GM19238 (cell line): ENCODE measurements at regions not wholly inside any gene's neighbourhood (a gene's known extent, or its start where the extent isn't known, plus 50 kb on each side); places are given as distances from the start of the nearest gene placed in this dataset.
"Not testable (repeated sequence)": the region's sequence is repeated elsewhere in the genome, so short reads cannot be mapped to it uniquely, and the experiment has no call there.

Experiments used
- DNase-seq: peaks from one replicate; pipeline ENCODE4 v3.0.0; 2011; ENCODE audit warnings: low spot score; ENCODE audit not compliant: insufficient read length

GRCh38 chr6:92644104-92644791 is 775.1 kb downstream of the EPHA7 start:
- DNase-seq: not testable (repeated sequence)

- no peak for DNase-seq
Measured at GRCh38 chr6:92635553-92636153, 783.7 kb downstream of the EPHA7 start.

- DNase-seq: no peak
Measured at GRCh38 chr6:92634561-92634960, 784.8 kb downstream of the EPHA7 start.

- no peak for DNase-seq
Measured at GRCh38 chr6:92623431-92623830, 795.9 kb downstream of the EPHA7 start.

GRCh38 chr6:92617721-92618120 is 801.6 kb downstream of the EPHA7 start:
- DNase-seq: no peak

- no peak for DNase-seq
Measured at GRCh38 chr6:92608751-92609150, 810.6 kb downstream of the EPHA7 start.

- DNase-seq: no peak
Measured at GRCh38 chr6:92593201-92593600, 826.2 kb downstream of the EPHA7 start.

- DNase-seq: no peak
Measured at GRCh38 chr6:92589996-92590395, 829.4 kb downstream of the EPHA7 start.

- DNase-seq: no peak
Measured at GRCh38 chr6:92588148-92588547, 831.2 kb downstream of the EPHA7 start.

- DNase-seq: no peak
Measured at GRCh38 chr6:92587525-92587924, 831.8 kb downstream of the EPHA7 start.

- no peak for DNase-seq
Measured at GRCh38 chr6:92586236-92586977, 833.0 kb downstream of the EPHA7 start.

- DNase-seq: no peak
Measured at GRCh38 chr6:92582211-92582610, 837.1 kb downstream of the EPHA7 start.

- DNase-seq: no peak
Measured at GRCh38 chr6:92577077-92577719, 842.2 kb downstream of the EPHA7 start.

- no peak for DNase-seq
Measured at GRCh38 chr6:92568541-92568940, 850.8 kb downstream of the EPHA7 start.

- no peak for DNase-seq
Measured at GRCh38 chr6:92566632-92567031, 852.7 kb downstream of the EPHA7 start.

GRCh38 chr6:92564376-92564775 is 855.0 kb downstream of the EPHA7 start:
- DNase-seq: no peak

GRCh38 chr6:92559611-92560010 is 859.7 kb downstream of the EPHA7 start:
- DNase-seq: no peak

GRCh38 chr6:92559003-92559402 is 860.4 kb downstream of the EPHA7 start:
- no peak for DNase-seq

- no peak for DNase-seq
Measured at GRCh38 chr6:92550501-92550900, 868.9 kb downstream of the EPHA7 start.

- DNase-seq: no peak
Measured at GRCh38 chr6:92545861-92546260, 873.5 kb downstream of the EPHA7 start.

- no peak for DNase-seq
Measured at GRCh38 chr6:92541448-92542060, 877.8 kb downstream of the EPHA7 start.

- no peak for DNase-seq
Measured at GRCh38 chr6:92538926-92539325, 880.4 kb downstream of the EPHA7 start.
